ENCODE measurements at regions not wholly inside any gene's neighbourhood (a gene's known extent, or its start where the extent isn't known, plus 50 kb on each side); places are given as distances from the start of the nearest gene placed in this dataset.

DNA sequence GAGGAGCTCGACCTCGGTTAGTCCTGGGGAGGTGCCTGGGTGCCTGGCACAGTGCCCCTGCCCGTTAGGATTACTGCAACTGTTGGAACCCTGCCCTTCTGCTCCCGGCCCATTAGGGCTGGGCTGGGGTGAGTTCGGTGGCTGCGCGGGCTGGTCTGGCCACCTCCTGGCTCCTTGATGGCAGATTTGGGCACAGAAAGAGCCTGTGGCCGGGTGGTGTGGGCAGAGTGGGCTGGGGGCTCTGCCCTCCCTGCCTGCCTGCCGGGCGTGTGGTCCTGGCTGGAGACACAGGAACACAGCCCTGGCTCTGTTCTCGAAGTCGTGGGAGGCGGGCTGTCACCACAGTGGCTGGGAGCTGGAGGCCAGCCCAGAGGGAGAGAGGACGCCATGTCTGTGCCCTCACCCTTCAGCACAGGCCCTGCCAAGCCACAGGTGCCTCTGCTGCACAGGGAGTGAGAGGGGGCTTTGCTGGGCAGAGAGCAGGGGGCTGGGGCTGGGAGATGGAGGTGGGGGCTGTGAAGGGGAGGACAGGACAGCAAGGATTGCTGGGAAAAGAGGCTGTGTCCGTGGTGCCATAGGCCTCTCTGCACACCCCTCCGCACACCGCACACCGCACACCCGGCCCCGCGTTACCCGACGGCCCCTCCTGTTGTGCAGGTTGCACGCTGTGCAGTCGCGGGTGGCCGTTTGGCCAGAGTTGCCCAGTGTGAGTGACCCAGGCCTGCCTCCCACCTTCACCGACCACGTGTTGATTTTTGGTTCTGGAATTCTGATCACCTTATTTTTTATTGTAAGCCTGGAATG lies 236.6 kb upstream of the GSE1 start:
- DNase-seq (ENCODE audit: low read depth in 2 of 2): no peak

DNA sequence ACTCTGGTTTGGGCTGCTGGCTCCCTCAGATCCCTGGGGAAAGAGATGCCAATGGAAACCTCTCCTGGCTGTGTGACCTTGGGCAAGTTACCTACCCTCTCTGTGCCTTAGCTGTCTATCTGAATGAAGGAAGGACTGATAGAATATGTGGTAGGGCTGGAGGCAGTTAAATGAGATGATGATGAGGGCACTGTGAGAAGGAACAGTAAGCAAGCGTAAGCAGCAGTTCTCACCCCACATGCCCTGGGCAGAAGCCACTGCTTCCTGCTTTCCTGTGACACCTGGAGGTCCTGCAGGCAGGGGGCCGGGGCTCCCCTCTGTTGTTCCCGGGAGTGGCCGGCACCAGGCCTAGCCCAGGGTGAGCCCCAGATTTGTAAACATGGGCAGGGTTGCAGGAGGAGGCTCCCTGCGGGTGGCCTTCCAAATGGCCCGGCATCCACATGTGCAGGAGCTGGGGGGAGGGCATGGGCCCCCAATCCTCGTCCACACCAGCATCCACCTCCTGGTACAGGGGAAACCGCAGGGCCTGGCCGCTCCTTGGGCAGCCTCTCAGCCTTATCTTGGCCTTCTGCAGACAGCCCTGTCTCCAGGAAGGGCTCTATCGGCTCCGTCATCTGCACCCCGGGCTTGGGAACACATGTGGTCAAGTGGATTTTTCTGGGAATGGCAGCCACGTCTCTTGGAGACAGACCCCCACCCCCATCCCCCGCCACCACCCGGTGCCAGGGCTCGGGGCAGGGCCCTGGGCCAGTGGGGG lies 235.6 kb upstream of the GSE1 start:
- DNase-seq (ENCODE audit: low read depth in 2 of 2): no peak

DNA sequence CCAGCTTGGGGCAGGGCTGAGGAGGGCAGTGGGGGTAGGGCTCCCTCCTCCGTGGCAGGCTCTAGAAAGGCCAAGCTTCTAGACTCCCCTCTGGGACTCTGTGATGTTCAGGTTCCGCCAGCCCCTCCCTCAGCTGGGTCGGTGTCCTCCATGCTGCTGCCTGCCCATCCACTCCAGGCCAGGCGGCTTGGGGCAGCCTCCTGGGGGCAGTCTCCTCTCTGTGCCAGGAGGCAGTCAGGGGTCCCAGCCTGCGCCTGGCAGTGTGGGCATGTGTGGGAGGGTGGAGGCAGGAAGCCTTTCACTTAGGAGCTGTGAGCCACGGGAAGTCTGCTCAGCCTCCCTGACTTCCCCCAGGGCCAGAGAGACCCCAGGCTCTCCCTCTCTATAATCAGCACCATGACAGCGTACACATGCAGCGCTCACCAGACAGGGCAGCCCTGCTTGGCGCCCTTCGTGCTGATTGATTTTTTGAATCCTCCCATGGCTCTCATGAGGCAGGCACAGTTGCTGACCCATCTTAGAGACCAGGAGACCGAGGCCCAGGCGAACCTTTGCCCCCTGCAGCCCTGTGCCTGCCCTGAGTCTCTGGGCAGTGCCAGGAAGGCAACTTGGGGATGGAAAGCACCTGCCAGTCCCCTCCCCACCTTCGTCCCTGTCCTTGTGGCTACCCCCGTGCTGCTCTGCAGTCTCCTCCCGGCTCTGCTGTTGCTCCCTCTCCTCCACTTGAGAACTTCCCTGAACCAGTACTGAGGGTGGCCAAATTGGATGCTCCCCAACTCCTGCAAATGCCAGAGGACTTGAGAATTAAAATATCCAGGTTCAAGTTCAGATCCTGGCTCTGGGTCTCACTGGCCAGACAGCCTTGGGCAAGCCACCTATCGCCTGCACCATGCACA lies 234.7 kb upstream of the GSE1 start:
- no peak for DNase-seq (ENCODE audit: low read depth in 2 of 2)

DNA sequence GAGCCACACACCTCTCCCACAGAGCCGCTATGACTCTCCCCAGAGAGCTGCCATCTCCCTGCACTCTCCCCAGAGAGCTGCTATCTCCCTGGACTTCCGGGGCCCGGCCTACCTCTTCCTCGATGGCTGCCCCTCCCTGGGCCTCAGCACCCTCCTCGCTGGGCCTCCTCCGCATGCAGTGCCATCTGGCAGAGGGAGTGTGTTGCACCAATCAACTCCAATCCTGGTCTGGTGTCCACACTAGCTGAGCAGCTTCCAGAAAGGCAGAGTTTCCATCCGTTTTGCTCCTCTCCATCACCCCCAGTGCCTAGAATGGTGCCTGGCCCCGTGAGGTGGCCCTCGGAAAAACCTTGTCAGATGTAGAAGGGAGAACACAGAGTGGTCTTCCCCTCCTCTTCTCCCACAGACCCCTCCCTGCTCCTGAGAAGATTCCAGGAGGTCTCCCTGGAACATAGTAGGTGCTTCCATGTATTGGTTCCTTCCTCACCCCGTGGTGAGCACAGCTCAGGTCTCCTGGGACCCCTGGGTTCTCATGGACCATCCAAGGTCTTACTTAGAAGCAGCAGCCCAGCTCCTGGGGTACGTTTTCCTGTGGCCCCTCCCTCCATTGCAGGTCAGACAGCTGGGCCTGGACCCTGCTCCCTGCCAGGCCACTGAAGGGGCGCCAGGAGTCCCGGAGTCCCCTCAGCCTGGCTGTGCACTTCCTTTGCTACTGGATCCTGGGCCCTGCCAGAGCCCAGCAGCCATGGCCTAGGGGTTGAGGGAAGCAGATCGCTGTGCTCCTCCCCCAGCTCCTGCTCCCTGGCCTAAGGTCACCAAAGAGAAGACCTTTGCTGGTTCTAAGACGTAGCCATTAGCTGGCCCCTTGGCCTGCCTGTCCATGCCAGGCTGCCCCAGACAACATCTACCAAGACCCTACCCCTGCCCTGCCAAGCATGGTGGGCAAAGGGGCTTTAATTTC lies 233.8 kb upstream of the GSE1 start:
- DNase-seq (ENCODE audit: low read depth in 2 of 2): no peak

DNA sequence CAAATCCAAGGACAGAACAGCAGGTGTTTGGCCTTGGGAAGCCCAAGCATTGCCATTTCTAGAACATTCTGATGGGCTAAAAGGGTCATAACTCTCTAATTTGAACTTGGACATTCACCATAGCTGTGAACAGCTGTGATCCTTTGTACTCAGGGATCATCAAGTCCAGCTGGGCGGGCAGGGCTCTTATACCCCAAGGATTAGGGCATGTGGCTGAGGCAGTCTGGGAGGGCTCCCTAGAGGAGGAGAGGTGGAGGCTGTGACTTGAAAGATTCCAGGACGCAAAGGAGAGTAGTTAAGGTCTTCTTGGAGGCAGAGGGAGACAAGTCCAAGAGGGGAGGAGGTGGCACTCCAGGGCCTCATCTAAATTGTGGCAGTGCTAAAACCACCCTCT lies 233.1 kb upstream of the GSE1 start:
- DNase-seq (ENCODE audit: low read depth in 2 of 2): no peak

DNA sequence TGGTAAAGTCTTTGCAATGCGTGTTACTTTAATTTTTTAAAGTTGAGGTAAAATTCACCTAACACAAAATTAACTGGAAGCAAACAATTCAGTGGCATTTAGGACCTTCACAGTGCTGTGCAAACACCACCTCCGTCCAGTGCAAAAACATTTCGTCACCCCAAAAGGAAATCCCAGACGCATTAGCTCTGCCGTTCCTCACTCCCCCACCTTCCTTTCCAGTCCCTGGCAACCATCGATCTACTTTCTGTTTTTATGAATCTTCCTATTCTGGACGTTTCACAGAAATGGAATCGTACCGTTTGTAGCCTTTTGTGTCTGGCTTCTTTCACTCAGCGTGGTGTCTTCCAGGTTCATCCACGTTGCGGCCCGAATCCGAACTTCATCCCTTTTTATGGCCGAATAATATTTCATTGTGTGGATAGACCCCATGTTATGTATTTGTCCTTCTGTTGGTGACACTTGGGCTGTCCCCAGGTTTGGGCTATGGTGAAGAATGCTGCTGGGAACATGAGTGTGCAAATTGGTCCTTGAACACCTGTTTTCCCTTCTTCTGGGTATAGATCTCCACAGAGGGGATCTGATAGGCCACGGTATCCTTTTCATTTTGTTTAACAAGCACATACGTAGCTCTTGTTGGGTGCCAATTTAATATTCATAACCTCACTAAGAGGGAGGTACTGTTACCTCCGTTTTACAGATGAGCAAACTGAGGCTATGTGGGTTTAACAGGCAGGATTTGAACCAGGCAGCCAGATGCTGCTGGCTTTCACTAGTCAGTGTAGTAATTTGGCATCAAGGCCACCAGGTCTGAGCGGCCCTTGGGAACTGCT lies 232.0 kb upstream of the GSE1 start:
- no peak for DNase-seq (ENCODE audit: low read depth in 2 of 2)

DNA sequence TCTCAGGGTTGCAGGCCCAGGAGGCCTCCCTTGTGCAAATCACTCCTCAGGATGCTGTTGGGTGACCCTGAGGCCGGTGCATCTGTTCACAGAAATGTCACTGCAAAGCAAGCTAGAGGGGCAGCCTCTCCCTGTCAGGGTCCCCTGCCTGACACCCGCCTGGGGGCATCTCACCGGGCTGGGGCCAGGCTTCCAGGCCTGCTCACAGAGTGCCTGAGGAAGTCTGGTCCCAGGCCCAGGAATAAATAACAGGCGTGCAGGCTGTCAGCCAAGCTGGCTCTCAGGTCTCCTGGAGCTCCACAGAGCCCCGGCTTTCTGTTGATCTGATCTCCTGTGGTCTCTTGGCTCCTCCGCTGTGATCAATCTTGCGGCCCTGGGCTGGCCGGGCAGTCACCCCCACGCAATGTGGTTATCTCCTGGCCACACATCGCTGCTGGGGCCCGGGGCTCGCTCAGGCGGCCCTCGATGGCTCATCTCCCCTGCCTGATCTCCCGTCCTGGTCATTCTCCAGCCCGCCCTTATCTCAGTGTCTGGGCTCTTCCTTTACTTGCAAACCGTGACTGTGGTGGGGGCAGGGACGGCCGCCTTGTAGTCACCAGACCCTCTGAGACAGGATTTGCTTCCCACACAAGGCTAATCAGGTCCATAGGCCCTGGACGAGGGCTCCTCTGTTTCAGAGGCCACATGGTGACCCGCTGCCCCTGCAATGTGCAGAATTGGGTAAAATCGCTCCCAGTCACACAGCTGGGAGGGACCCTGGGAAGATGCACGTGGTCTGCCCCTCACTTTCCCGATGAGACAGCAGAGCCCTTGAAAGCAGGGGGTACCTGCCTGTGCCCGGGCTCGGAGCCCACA lies 231.2 kb upstream of the GSE1 start:
- DNase-seq (ENCODE audit: low read depth in 2 of 2): no peak

DNA sequence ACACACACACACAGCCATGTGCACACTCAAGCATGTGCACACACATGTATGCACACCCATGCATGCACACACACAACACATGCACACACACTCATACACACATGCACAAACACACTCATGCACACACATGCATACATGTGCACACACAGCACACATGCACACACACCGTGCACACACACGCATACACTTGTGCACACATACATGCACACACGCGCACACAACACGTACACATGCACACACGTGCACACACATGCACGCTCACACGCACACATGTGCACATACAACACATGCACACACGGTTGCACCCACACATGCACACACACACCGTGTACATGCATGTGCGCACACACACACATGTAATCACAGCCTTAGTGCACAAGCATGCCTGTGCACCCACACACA lies 230.4 kb upstream of the GSE1 start:
- DNase-seq (ENCODE audit: low read depth in 2 of 2): no peak

DNA sequence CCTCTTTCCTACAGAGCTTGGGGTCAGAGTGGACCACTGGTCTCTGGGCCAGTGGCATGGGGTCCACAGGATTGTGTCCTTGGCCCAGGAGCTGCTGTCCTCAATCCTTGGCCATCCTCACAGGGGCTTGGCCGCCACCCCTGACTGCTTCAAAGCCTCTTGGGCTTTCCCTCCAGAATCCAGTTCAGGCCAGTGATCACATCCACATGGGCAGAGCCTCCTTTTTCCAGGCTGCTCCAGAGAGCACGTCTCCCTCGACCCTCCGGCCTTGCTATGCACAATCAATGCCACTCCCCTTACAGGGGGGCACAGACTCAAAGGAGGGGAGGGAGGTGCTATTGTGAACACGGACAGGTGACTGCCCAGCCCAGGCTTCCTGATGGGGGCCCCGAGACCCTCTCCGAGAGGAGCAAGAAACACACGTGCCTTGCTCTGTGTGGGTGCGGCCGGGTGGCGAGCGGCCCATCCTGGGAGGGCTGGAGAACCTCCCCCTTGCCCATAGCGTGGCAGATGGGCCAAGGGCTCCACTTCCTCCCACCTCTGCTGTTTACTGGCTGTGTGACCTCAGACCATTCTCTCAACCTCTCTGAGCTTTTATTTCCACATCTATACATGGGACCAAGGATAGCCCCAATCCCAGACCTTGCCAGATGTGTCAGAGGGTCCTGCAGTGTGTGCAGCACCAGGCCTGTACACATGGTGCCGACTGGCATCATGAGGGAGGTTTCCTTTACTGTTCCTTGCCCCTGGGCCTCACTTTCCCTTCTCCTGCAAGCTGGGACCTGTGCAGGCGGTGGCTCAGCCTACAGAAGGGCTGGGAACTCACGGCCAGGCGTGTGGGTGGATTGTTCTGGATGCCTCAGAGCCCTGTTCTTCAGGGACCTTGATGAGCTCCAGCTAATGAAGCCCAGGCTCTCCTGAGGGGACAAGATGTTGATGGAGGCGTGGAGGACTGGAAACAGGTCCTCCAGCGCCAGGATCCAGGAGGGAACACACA lies 229.0 kb upstream of the GSE1 start:
- DNase-seq (ENCODE audit: low read depth in 2 of 2): no peak

DNA sequence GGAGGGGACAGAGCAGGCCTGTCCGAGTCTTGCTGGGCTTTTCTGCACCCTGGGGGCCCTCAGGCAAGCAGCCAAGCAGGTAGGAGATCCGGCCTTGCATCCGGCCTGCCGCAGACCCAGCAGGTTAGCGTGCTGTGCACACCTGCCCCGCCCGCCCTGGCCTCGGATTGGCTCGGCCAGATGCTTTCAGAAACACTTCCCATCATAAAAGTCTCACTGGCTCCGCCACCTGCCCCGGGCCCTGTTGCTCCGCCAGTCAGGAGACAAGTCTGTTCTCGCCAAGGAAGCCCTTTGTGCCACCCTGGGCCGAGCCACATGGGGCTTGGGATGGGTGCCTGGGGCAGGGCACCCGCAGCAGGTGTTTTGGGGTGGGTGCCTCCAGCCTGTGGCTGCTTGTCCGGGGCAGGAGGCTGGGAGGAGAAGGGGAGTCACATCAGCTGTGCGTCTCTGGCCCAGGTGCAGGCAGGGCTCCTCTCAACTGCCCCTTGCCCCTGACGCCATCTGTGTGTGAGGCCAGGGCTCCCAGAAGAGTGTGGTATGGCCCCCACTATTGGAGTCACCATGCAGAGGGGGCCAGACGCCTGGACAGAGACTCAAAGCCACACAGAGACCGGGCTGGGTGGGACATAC lies 228.2 kb upstream of the GSE1 start:
- DNase-seq (ENCODE audit: low read depth in 2 of 2): no peak

DNA sequence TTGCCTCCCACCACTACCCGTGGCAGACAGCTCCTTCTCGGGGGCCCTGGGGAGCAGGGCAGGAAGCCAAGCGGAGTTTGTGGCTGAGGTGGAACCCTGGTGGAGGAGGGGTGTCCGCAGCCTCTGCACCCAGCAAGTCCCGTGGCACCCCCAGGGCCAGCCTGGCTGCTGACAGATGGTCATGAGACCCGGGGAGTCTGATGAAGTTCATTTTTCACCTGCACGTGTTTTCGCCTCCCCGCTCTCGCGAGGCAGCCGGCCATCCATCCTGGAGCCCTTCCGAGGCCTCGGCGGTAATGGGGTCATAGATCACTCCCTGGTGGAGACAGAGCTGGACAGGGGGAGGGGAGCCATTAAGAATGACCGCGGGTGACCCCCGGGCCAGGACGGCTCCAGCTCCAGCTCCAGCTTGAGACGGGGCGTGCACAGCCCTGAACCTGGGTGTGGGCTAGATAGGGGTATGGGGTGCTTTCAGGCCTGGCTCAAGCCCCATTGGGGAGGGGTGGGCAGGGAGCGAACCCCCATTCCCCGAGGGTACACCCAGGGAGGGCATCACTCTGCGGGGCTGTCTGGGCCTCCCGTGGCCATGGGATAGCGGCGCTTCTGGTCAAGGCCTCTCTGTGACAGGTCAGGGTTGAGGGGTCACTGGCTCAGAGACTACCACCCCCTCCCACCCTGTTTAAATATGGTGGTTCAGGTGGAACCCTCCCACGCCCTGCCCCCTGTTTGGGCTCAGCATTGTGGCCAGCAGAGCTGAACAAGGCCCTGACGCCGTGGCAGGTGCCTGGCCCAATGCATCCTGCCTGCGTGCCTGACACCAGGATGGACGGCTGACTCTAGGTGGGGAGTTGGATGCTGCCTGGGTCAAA lies 227.4 kb upstream of the GSE1 start:
- DNase-seq (ENCODE audit: low read depth in 2 of 2): no peak

DNA sequence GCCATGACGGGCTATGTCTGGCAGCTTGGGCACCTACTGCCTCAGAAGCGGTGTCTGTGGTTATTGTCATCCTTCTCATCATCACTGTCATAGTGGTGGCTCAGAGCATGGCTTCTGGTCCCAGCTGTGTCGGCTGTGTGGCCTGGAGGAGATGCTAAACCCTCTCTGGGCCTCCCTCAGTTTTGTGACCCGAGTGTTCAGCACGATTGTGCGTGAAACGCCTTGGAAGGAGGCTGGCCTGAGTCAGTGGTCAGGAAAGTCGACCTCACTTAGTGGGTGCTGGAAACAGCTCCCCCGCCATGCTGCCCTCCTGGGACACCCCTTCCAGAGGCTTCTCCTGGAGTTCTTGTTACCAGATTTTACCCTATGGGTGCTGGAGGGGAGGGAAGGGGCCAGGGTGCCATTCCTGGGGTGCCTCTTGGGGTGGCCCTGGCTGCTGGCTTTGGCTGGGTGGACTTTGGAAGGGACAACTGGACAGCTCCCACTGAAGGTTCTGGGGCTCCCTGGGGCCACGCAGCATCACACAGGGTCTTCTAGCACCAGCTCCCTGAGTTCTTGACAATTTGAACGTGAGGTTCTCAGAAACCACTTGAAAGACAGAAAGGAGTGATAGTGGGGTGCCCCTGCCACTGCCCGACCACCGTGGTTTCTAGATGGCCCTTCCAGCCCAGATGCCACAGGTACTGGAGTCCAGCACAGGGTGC lies 226.5 kb upstream of the GSE1 start:
- DNase-seq (ENCODE audit: low read depth in 2 of 2): no peak

DNA sequence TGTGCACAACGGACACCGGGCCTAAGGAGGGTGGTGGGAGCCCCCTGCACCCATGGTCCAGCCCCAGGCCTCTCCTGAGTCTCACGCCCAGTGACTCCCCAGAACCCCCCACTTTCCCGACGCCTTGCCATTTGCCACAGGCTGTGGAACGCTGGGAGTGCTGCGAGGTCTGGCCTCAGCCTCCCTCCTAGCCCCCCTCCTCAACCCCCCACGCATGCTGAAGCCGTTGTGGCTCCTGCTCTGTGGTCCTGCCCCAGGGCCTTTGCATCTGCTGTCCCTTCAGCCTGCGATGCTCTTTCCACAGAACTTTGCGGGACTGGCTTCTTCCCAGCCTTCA lies 226.0 kb upstream of the GSE1 start:
- no peak for DNase-seq (ENCODE audit: low read depth in 2 of 2)

DNA sequence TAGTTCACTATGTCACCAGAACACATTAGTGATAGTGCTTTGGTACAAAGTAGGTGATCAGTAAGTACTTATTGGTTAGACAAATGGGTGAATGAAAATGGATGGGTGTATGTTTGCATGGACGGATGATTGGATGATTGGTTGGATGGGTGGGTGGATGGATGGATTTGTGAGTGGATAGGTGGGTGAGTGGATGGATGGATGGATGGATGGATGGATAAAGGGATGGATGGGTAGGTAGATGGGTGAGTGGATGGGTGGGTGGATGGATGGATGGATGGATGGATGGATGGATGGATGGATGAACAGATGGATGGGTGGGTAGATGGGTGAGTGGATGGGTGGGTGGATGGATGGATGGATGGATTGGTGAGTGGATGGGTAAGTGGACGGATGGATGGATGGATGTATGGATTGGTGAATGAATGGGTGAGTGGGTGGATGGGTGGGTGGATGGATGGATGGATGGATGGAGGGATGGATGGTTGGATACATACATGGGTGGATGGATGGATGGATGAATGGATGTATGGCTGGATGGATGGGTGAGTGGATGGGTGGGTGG lies 225.3 kb upstream of the GSE1 start:
- DNase-seq (ENCODE audit: low read depth in 2 of 2): no peak

DNA sequence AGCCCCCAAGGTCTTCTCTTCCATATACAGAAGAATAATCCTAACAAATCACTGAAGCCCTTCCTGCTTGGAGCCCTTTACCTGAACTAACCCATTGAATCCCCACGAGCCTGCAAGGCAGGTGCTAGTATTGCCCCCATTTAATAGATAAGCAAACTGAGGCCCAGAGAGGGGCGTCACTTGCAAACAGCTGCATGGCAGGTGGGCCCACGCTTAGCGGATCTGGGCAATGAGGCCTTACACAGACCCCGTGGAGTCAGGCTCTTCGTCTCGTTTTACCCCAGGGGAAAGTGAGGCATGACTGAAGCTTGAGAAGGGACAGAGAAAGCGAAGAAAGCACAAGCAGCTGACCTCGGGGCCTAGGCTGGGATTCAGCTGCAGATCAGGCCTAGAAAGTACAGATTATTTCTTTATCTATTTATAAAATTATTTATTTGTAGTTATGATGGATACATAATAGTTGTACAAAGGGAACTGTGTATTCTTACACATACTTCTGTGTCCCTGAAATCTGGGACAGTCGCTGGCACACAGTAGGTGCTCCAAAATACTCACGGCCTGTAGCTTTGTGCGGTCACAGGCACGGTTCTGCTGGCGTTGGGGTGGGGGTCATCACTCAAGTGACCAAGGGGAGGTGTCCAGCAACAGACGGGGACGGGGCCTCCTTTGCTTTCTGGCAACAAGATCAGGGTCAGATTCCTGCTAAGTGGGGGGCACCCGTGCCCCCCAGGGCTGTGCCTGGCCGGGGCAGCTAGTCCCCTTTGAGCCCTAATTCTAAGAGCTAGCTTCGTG lies 223.2 kb upstream of the GSE1 start:
- DNase-seq (ENCODE audit: low read depth in 2 of 2): no peak

Data from fibroblast of skin of left biceps (primary cell).